PC-3 (cell line): ENCODE measurements at regions not wholly inside any gene's neighbourhood (a gene's known extent, or its start where the extent isn't known, plus 50 kb on each side); places are given as distances from the start of the nearest gene placed in this dataset.

ENCODE experiments used
- ATAC-seq: fragments of 200-7000 bp; cut with Tn5 transposase; 2 replicates; pipeline ENCODE4 v1.9.1; 2020; ENCODE audit warnings: mild to moderate bottlenecking, moderate library complexity
- BruUV-seq: library from RNA; stranded (reverse); fragments of 400-500 nt; replicated peaks from 2 replicates; lab custom pipeline; 2021; lab: Mats Ljungman, UMichigan
- CTCF ChIA-PET: fragments of 300-600 bp; sonication (Branson Sonifier 250); formaldehyde crosslinking; loops from one replicate; lab custom pipeline; 2022; ENCODE audit warnings: antibody characterized with exemption; lab: Charles Lee
- POLR2A ChIA-PET: fragments of 300-600 bp; sonication (Branson Sonifier 250); formaldehyde crosslinking; loops from one replicate; lab custom pipeline; 2022; ENCODE audit warnings: antibody characterized with exemption; ENCODE audit not compliant: unreplicated experiment; lab: Charles Lee
- DNase-seq: peaks from one replicate; pipeline ENCODE4 v3.0.0-alpha.2; 2015
- H2AFZ ChIP-seq: fragments of 300-600 bp; sonication (generic); 2 replicates; pipeline ENCODE4 v1.6.0; 2016; ENCODE audit warnings: antibody characterized with exemption, low read length
- H3F3A ChIP-seq: fragments of 300-600 bp; sonication (generic); one replicate; pipeline ENCODE4 v1.6.0; 2017; ENCODE audit warnings: antibody characterized with exemption, low read length, control low read depth, mild to moderate bottlenecking; ENCODE audit not compliant: unreplicated experiment
- H3K27ac ChIP-seq: fragments of 300-600 bp; sonication (generic); 2 replicates; pipeline ENCODE4 v1.5.1; 2016; ENCODE audit warnings: mild to moderate bottlenecking, low read length
- H3K27me3 ChIP-seq: fragments of 300-600 bp; sonication (generic); 2 replicates; pipeline ENCODE4 v1.6.1; 2016; ENCODE audit warnings: low read length, mixed read lengths
- H3K36me3 ChIP-seq: fragments of 300-600 bp; sonication (generic); 2 replicates; pipeline ENCODE4 v1.6.1; 2016; ENCODE audit warnings: low read depth, mixed run types, low read length, mixed read lengths
- H3K4me1 ChIP-seq: fragments of 300-600 bp; sonication (generic); 2 replicates; pipeline ENCODE4 v1.5.1; 2016; ENCODE audit warnings: low read length; ENCODE audit not compliant: insufficient read depth
- H3K4me2 ChIP-seq: fragments of 300-600 bp; sonication (generic); 2 replicates; pipeline ENCODE4 v1.6.0; 2016; ENCODE audit warnings: low read length
- H3K4me3 ChIP-seq: fragments of 300-600 bp; sonication (generic); 2 replicates; pipeline ENCODE4 v1.5.1; 2016; ENCODE audit warnings: mild to moderate bottlenecking, low read length, mixed read lengths
- H3K79me2 ChIP-seq: fragments of 300-600 bp; sonication (generic); 2 replicates; pipeline ENCODE4 v1.6.1; 2017; ENCODE audit warnings: low read length, mixed read lengths
- H3K9ac ChIP-seq: fragments of 300-600 bp; sonication (generic); 2 replicates; pipeline ENCODE4 v1.6.0; 2016; ENCODE audit warnings: mild to moderate bottlenecking, low read length
- H3K9me2 ChIP-seq: fragments of 300-600 bp; sonication (generic); replicated peaks from 2 replicates; pipeline ENCODE4 v1.6.1; 2016; ENCODE audit warnings: mixed run types, low read length, mixed read lengths
- H3K9me3 ChIP-seq: fragments of 300-600 bp; sonication (generic); 2 replicates; pipeline ENCODE4 v1.6.1; 2016; ENCODE audit warnings: low read length, mixed read lengths
- H4K20me1 ChIP-seq: fragments of 300-600 bp; sonication (generic); 2 replicates; pipeline ENCODE4 v1.6.1; 2016; ENCODE audit warnings: low read length, mixed read lengths
- CTCF ChIP-seq: fragments of 300-600 bp; sonication (generic); conservative IDR thresholded peaks from 2 replicates; pipeline ENCODE4 v1.5.1; 2017; ENCODE audit warnings: antibody characterized with exemption, low read depth, mild to moderate bottlenecking, low read length
- EZH2 ChIP-seq: fragments of 300-600 bp; sonication (generic); IDR thresholded peaks from one replicate; pipeline ENCODE4 v1.6.1; 2017; ENCODE audit warnings: antibody characterized with exemption, mild to moderate bottlenecking, low read length; ENCODE audit not compliant: unreplicated experiment
- EZH2phosphoT487 ChIP-seq: fragments of 300-600 bp; sonication (generic); IDR thresholded peaks from 2 replicates; pipeline ENCODE4 v1.6.1; 2018; ENCODE audit warnings: mild to moderate bottlenecking, antibody characterized with exemption, low read length, borderline replicate concordance
- intact Hi-C: fragments of 100-400 bp; cut with micrococcal nuclease; formaldehyde crosslinking; loops from 2 replicates; pipeline ENCODE4 v1.9.0; 2023

GRCh38 chr5:106907979-106908378, 762.8 kb downstream of the EFNA5 start:
- Histone ChIP-seq H3K9ac (no peak overlapping the region), H3K4me1 (no peaks in the 10 kb centered on the region), H3K27me3 (no peaks in the 10 kb centered on the region), H4K20me1 (no peaks in the 10 kb centered on the region), H3K4me2 (no peak overlapping the region), H3F3A (no peaks in the 10 kb centered on the region), H3K36me3 (no peaks in the 10 kb centered on the region), H3K4me3 (no peak overlapping the region), H3K79me2 (no peaks in the 10 kb centered on the region), H3K9me3 (no peaks in the 10 kb centered on the region), H3K9me2 (no peaks in the 10 kb centered on the region), H2AFZ (no peak overlapping the region), H3K27ac (no peak overlapping the region)
- CTCF ChIA-PET, result no interaction called here
- POLR2A ChIA-PET, result no interaction called here
- TF ChIP-seq CTCF (no peak), EZH2phosphoT487 (no peak), EZH2 (no peak)
- ATAC-seq (peak; percentile 42; the same call in 1 of the 2 replicates), DNase-seq (peak; percentile 8)
- BruUV-seq, result no TSS peak
- intact Hi-C loops, result no loop called here

GRCh38 chr5:106906199-106906598, 764.5 kb downstream of the EFNA5 start:
- Histone ChIP-seq H3K36me3 (no peaks in the 10 kb centered on the region), H3K27ac (no peak overlapping the region), H3F3A (no peaks in the 10 kb centered on the region), H4K20me1 (no peaks in the 10 kb centered on the region), H3K4me3 (no peak overlapping the region), H3K27me3 (no peaks in the 10 kb centered on the region), H3K4me1 (no peaks in the 10 kb centered on the region), H2AFZ (no peak overlapping the region), H3K79me2 (no peaks in the 10 kb centered on the region), H3K9me3 (no peaks in the 10 kb centered on the region), H3K9ac (no peak overlapping the region), H3K4me2 (no peak overlapping the region), H3K9me2 (no peaks in the 10 kb centered on the region)
- ChIA-PET POLR2A (no interaction called here), CTCF (no interaction called here)
- BruUV-seq, result no TSS peak
- intact Hi-C loops, result no loop called here
- ATAC-seq (no peak), DNase-seq (no peak)
- no peak for TF ChIP-seq EZH2
- TF ChIP-seq EZH2phosphoT487, result no peak
- no peak for TF ChIP-seq CTCF

- Histone ChIP-seq H3K36me3 (no peaks in the 10 kb centered on the region), H3K4me1 (no peaks in the 10 kb centered on the region), H3K27me3 (no peaks in the 10 kb centered on the region), H3K9me3 (no peaks in the 10 kb centered on the region), H3K79me2 (no peaks in the 10 kb centered on the region), H3F3A (no peaks in the 10 kb centered on the region), H3K4me3 (no peak overlapping the region), H2AFZ (no peak overlapping the region), H3K4me2 (no peak overlapping the region), H3K9ac (no peak overlapping the region), H3K27ac (no peak overlapping the region), H4K20me1 (no peaks in the 10 kb centered on the region), H3K9me2 (no peaks in the 10 kb centered on the region)
- POLR2A ChIA-PET, result no interaction called here
- BruUV-seq, result no TSS peak
- intact Hi-C loops, result no loop called here
- ATAC-seq, result no peak
- no peak for DNase-seq
- CTCF ChIA-PET, result no interaction called here
- TF ChIP-seq EZH2phosphoT487, result no peak
- TF ChIP-seq CTCF, result no peak
- TF ChIP-seq EZH2, result no peak
These were observed 775.8 kb downstream of the EFNA5 start for GRCh38 chr5:106894964-106895363.
